Non-pigmented ciliary epithelial cell (primary cell): ENCODE measurements at regions not wholly inside any gene's neighbourhood (a gene's known extent, or its start where the extent isn't known, plus 50 kb on each side); places are given as distances from the start of the nearest gene placed in this dataset.
"Not testable (repeated sequence)": the region's sequence is repeated elsewhere in the genome, so short reads cannot be mapped to it uniquely, and the experiment has no call there.

Source experiments
- DNase-seq: peaks from one replicate; pipeline ENCODE4 v3.0.0-alpha.2; 2010; ENCODE audit warnings: low read depth

DNA sequence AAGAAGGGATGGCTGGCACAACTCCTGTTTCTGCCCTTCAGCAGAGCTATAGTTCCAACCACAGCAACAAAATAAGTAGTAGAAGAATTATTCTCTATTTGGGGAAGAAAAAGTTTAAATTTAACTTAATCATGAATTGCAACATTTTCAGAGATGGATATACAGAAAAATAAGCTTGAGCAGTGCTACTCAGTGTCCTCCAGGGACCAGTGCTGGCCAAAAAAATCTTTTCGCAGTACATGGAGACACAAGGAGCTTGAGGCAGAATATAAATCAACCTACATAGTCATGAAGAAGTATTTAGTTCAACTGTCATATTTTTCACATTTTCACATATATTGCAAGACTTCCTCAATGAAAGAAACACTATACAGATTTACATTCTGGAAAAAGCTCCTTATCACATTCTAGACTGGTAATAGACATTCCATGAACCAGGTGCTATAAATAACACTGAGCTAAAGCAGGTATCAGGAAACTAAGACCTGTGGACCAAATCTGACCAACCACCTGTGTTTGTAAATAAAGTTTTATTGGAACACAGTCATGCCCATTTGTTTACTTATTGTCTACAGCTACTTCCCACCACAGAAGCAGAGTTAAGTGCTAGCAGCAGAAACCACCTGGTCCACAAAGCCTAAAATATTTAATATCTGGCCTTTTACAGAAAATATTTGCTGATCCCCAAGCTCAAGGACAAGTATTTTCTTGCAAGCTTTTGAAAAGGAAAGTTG lies 101.9 kb downstream of the RGS21 start:
- no peak for DNase-seq

DNA sequence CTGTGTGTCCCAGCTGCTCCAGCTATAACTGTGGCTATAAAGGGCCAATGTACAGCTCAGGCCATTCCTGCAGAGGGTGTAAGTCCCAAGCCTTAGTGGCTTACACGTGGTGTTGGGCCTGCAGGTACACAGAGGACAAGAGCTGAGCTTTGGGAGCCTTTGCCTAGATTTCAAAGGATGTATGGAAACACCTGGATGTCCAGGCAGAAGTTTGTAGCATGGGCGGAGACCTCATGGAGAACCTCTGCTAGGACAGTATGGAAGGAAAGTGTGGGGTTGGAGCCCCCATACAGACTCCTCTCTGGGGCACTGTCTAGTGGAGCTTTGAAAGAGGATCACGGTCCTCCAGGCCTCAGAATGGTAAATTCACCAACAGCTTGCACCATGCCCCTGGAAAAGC lies 113.9 kb downstream of the RGS21 start:
- no peak for DNase-seq

GRCh38 chr1:192435704-192436103 lies 118.9 kb downstream of the RGS21 start:
- no peak for DNase-seq

- DNase-seq: no peak
These were observed 119.8 kb downstream of the RGS21 start for GRCh38 chr1:192436441-192437078.

- no peak for DNase-seq
These were observed 121.9 kb downstream of the RGS21 start for GRCh38 chr1:192438737-192439136.

DNA sequence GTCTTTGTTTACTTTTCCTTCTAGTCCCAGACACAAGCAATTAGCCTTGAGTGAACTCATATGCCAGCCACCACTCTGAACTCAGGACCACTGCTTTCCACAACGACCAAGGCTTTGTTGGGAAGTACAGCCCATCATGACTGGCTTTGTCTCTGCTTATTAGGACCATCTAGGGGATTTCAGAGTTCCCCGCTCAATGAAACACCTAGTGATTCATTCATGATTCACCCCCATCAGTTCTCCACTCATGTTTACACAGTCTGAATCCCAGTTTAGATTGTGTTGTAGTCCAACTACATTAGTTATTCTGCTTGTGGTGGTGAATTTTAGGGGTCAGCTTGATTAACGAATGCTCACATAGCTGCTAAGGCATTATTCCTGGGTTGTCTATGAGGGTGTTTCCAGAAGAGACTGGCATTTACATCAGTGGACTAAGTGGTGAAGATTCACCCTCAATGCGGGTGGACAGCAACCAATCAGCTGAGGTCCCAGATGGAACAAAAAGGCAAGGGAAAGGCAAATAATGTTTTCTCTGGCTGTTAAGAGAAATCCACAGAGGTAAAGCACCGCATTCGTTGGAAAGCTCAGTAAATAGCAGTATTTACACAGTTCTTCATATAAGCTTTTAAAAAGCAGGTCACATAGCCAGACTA lies 122.7 kb downstream of the RGS21 start:
- peak; percentile 53 for DNase-seq

- no peak for DNase-seq
These were observed 124.7 kb downstream of the RGS21 start for GRCh38 chr1:192441492-192441891.

DNA sequence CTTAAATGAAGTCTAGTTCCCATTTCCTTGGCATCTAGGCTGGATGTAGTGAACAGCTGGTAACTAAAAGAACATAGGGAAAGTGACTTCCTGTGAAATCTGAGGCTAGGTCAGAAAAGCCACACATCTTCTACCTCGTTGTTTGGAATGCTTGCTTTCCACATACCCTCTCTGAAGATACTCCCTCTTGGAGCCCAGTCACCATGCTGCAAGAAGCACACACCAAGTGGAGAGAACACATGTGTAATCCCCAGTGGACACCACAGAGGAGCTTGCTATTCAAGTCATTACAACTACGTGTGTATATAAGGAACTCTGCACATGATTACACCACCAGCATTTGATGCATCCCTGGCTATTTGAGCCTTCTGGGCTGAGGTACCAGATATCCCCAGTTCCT lies 125.9 kb downstream of the RGS21 start:
- no peak for DNase-seq

- DNase-seq: no peak
These were observed 126.8 kb downstream of the RGS21 start for GRCh38 chr1:192443616-192444015.

DNA sequence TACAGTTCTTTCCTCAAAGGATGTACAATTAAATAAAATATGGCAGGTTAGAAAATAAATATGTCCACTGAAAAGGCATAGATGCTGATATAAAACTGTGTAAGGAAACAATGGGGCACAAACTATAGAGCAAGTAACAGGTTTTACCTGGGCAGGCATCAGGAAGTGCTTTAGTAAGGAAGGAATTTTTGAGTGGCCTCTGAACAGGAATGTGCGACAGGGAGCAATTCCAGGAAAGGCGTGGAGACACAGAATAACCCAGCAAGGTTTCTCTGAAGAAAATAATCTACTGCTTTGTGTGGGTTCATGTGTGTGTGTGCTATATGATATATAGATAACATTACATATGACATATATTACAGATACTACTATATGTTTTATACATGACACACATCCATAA lies 128.4 kb downstream of the RGS21 start:
- no peak for DNase-seq

GRCh38 chr1:192445839-192446489 lies 129.2 kb downstream of the RGS21 start:
- no peak for DNase-seq

GRCh38 chr1:192448026-192448578 lies 127.5 kb upstream of the RGS1 start:
- DNase-seq: no peak

DNA sequence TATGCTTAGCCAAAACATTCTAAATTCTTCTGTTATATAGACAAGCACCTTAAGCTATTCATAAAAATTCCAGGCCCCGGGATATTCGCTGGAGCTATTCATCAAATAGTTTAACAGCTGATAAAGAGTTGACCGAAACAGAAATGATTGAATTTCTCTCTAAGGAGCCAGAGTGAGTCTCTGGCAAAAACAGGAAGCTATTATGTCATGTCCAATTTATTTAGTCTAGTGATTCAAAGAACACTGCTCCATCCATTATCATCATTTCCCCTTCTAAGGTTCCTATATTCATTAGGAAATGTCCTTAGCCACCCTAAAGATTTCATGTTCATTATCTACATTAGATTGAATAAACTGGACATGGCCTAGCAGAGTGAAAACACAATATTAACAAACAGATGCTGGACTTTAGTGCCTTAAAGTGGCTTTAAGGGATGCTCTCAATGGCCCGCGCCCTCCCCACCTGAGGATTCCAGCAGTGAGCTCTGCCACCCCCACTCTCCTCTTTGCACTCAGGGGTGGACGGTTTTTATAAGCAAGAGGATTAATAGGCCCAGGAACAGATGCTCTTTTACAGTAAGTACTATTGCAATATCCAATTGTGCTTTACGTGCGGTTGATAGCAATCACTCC lies 122.1 kb upstream of the RGS1 start:
- no peak for DNase-seq

- no peak for DNase-seq
These were observed 116.1 kb upstream of the RGS1 start for GRCh38 chr1:192459467-192459866.

- no peak for DNase-seq
These were observed 113.9 kb upstream of the RGS1 start for GRCh38 chr1:192461684-192462083.

DNA sequence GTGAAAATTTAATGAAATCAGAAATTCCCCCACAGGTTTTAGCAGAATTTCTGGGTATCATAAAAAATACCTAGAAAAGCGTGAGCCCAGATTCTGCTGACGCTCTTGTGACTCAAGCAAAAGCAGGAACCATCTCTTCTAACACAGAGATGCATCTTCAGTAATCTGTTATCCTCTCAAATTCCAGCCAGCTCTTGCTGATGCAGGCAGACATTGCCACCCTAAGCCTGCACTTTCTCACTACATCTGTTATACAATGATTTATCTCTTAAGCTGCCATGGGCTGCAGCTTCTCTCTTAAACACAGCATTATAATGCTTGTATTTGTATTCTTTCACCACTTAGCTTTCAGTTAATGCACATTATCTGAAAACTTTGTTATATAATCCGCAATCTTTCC lies 113.0 kb upstream of the RGS1 start:
- DNase-seq: no peak

DNA sequence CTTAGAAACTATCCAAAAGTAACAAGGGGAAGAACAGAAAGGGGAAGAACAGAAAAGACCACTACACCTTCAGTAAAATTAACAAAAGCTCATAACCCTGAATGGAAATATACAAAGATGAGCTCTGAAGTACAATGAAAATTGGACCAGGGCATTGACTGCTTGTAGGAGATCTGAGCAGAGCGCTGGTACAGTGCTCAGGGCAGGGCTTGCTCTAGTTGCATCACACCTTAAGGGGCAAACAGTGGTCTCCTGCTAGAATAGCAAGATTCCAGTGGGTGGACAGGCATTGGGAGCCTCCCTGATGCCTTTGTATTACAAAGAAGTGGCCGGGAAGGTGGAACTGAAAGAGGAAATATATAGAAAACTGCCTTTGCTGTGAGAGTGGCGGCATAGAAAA lies 111.9 kb upstream of the RGS1 start:
- DNase-seq: no peak

- DNase-seq: not testable (repeated sequence)
These were observed 110.4 kb upstream of the RGS1 start for GRCh38 chr1:192465221-192465620.

DNA sequence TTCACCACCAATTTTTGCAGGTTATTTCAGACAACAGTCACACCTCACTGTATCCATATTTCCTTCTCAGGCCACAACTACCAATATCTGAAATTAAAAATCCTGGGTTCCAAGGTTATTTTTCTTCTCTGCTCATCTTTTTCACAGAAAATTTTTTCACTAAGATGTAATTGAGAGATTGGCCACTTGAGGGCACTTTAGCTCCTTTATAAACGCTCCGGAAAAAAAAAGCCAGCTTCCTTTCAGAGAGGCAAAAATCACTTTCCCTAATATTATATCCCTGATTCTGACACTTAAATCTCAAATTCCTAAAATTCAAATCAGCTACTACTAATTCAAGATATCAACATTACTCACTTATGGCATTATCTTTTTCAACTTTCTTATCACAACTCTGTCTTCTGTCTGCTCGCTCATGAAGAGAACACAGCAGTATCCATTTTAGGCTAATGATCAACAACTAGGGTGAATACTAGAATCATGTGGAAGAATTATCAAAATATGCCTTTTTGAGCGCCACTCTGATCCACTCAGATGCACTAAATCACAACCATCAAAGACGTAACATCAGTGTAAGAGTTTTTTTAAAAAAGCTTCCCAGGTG lies 101.4 kb upstream of the RGS1 start:
- DNase-seq: no peak

DNA sequence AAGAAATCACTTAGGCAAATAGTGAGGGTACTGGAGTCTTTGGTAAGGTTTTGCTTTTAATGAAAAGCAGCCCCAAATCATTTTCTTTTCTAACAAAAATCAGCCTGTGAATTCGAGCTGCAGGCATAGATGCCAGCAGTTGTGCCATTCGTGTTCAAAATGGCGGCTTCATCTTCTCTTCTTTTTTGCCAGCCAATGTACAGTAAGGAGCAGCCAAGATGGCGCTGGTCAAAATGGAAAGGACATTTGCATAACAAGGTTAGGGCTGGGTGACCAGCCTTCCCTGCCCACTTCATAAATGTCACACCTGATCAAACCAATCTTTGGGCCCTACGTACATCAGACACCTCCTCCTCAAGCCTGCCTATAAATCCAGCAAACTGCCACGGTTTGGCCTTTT lies 100.2 kb upstream of the RGS1 start:
- no peak for DNase-seq

DNA sequence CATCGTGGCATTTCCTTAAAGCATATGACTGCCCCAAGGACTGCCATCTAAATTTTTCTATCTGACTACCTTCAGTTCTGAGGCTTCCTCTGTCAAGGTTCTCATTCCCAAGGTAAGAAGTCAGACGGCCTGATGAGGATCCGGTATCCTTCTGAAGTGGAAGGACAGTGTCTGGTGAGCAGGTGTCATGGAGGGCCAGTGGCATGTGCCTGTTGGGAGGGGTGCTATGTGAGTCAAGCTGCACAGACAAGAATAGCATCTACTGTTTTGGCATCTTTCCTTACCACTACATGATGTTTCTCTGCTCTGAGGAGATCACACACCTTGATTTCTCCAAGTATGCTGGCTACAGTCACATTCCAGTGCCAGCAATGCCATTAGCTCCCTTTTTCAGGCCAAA lies 99.6 kb upstream of the RGS1 start:
- no peak for DNase-seq

- DNase-seq: no peak
These were observed 98.7 kb upstream of the RGS1 start for GRCh38 chr1:192476802-192477298.
